ENCODE measurements at regions not wholly inside any gene's neighbourhood (a gene's known extent, or its start where the extent isn't known, plus 50 kb on each side); places are given as distances from the start of the nearest gene placed in this dataset.
"Not testable (repeated sequence)": the region's sequence is repeated elsewhere in the genome, so short reads cannot be mapped to it uniquely, and the experiment has no call there.

- intact Hi-C loops (cut with DNase I) = no loop called here
- no peak for ATAC-seq
- DNase-seq (ENCODE audit: missing footprints) = no peak
Measured at GRCh38 chr2:40665493-40666232, 213.8 kb upstream of the SLC8A1 start.

- ATAC-seq = no peak
- intact Hi-C loops (cut with DNase I) = no loop called here
- no peak for DNase-seq (ENCODE audit: missing footprints)
Measured at GRCh38 chr2:40666398-40666797, 214.5 kb upstream of the SLC8A1 start.

DNA sequence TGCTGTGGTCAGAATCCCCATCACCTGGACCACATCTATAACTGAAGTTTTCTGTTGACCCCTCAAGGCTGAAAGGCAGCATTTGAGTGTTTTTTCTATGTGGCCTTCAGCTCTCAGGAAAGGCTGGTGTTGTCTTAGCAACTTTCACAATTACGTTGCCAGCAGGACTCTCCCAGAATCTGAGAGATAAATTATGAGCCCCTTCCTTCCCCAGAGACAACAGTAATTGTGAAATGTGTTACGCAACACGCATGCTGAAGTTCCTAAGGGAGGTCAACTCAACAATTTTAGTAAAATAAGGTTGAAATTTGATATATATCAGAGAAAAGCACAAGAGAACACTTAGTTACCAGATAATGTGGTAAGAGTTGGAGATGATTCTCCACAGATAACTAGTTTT is 216.5 kb upstream of the SLC8A1 start:
- DNase-seq (ENCODE audit: missing footprints) = no peak
- intact Hi-C loops (cut with DNase I) = no loop called here
- ATAC-seq = peak; percentile 89

GRCh38 chr2:40676134-40676790 is 224.4 kb upstream of the SLC8A1 start:
- ATAC-seq; DNase-seq (ENCODE audit: missing footprints); intact Hi-C loops (cut with DNase I): not testable (repeated sequence)

DNA sequence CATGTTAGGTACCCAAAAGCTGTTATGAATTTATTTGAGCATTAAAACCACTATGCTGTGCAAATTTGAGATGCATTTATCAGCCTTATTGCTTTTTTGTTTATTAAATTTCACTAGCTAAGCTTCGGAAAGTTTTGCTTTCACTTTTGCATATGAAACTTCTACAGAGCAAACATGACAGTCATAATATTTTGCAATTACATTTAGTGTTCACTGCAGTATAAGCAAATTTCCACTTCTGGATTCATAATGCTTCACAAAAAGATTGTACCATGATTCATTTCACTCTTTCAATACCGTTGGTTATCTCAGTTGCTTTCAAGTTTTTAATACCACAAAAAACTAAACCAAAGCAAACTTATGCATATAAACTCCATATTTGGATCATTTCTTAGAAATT is 228.7 kb upstream of the SLC8A1 start:
- DNase-seq (ENCODE audit: missing footprints) = no peak
- ATAC-seq = no peak
- intact Hi-C loops (cut with DNase I) = no loop called here

DNA sequence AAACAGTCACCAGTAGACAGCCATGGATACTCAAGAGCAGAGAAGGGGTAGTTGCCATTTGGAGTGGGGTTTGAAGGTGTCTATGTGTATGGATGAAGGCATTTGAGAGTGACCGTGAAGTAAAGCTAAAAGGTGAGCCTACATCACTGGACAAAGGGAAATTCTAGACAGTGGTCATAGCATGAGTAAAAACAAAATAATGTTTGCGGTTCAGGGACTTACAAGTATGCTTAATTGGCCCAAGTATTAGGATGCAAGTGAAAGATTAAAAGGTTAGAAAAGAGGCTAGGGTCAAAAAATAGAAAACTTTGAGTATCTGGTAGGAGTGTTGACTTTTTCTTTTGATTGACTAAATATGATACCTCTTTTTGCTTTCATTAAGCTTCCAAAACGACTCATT is 238.1 kb upstream of the SLC8A1 start:
- intact Hi-C loops (cut with DNase I) = no loop called here
- DNase-seq (ENCODE audit: missing footprints) (no peak), ATAC-seq (no peak)

- no peak for DNase-seq (ENCODE audit: missing footprints)
- intact Hi-C loops (cut with DNase I) = no loop called here
- peak; percentile 26 for ATAC-seq
Measured at GRCh38 chr2:40690525-40690924, 238.6 kb upstream of the SLC8A1 start.

GRCh38 chr2:40700231-40700954 is 248.5 kb upstream of the SLC8A1 start:
- intact Hi-C loops (cut with DNase I) = no loop called here
- ATAC-seq = no peak
- no peak for DNase-seq (ENCODE audit: missing footprints)

DNA sequence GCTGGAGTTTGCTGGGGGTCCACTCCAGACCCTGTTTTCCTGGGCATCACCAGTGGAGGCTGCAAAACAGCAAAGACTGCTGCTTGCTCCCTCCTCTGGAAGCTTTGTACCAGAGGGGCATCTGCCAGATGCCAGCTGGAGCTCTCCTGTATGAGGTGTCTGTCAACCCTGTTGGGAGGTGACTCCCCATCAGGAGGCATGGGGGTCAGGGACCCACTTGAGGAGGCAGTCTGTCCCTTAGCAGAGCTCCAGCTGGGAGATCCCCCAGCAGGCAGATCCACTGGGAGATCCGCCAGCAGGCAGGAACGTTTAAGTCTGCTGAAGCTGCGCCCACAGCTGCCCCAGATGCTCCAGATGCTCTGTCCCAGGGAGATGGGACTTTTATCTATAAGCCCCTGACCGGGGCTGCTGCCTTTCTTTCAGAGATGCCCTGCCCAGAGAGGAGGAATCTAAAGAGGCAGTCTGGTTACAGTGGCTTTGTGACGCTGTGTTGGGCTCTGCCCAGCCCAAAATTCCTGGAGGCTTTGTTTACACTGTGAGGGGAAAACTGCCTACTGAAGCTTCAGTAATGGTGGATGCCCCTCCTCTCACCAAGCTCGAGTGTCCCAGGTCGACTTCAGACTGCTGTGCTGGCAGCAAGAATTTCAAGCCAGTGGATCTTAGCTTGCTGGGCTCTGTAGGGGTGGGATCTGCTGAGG is 260.5 kb upstream of the SLC8A1 start:
- DNase-seq (ENCODE audit: missing footprints); ATAC-seq; intact Hi-C loops (cut with DNase I): not testable (repeated sequence)

DNA sequence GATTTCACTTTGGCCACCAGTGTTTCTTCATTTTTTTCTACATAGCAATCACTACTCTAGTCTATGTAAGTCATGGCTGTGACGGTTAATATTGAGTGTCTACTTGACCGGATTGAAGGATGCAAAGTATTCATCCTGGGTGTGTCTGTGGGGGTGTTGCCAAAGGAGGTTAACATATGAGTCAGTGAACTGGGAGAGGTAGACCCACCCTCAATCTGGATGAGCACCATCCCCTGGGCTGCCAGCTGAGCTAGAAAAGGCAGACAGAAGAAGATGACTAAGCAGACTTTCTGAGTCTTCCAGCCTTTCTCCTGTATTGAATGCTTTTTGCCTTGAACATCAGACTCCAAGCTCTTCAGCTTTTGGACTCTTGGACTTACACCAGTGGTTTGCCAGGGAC is 265.0 kb upstream of the SLC8A1 start:
- ATAC-seq = no peak
- no peak for DNase-seq (ENCODE audit: missing footprints)
- intact Hi-C loops (cut with DNase I) = no loop called here

DNA sequence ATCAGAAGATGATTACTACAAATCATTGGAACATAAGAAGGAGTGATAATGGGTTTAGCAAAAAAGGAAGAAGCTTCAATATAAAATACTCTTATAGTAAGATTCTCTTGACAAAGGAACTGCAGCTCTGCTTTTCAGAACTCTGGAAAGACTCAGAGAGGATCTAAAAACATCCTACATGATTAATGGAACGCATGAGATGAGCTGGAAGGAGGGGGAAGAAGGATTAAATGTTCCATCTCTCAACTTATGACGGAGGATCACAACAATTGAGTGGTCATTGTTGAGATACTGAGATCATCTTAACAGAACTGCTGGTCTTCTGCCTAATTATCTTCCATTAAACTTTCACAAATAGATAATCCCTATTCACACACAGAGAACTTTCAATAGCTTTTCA is 267.5 kb upstream of the SLC8A1 start:
- DNase-seq (ENCODE audit: missing footprints) = no peak
- no peak for ATAC-seq
- intact Hi-C loops (cut with DNase I) = no loop called here

- no peak for ATAC-seq
- intact Hi-C loops (cut with DNase I) = no loop called here
- DNase-seq (ENCODE audit: missing footprints) = no peak
Measured at GRCh38 chr2:40721595-40721994, 269.7 kb upstream of the SLC8A1 start.

- no peak for ATAC-seq
- intact Hi-C loops (cut with DNase I) = no loop called here
- DNase-seq (ENCODE audit: missing footprints) = no peak
Measured at GRCh38 chr2:40723194-40723593, 271.3 kb upstream of the SLC8A1 start.

DNA sequence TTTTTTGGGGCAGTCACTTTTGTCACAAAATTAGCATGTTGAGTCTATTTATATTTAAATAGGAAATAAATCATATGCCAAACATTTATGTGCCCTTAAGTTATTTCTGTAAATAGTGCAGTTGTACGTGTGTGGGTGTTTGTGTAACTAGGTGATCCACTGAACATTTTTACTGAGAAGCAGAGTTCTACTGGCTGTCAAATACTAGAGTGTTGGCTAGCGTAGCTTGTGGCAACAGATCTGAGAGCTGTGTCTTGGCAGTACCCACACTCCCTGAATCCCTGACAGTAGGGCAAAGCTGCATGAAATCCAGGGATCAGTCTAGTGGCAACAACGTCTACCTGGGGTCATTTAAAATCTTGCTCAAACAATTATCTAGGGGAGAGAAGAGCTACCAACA is 273.1 kb upstream of the SLC8A1 start:
- DNase-seq (ENCODE audit: missing footprints) = no peak
- ATAC-seq = peak; percentile 85
- intact Hi-C loops (cut with DNase I) = no loop called here

DNA sequence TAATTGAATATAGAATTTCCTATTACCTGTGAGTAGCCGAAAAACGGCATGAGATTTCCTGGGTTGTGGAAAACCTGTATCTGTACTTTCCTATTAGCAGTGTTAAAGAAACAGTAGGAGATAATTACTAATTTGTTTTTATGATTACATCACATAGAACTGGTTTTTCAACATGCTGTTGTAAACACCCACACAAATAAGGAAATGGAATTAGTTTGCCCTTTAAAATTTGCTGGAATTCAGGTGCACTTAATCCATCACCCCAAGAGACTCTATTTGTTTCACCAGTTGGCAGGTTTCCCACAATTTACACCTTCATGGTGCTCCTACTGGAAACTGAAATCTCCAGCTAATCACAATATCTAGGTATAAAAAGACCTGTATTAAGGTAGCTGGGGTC is 274.1 kb upstream of the SLC8A1 start:
- intact Hi-C loops (cut with DNase I) = no loop called here
- no peak for DNase-seq (ENCODE audit: missing footprints)
- no peak for ATAC-seq

- ATAC-seq (no peak), DNase-seq (ENCODE audit: missing footprints) (no peak)
- intact Hi-C loops (cut with DNase I) = no loop called here
Measured at GRCh38 chr2:40734797-40735196, 282.9 kb upstream of the SLC8A1 start.

DNA sequence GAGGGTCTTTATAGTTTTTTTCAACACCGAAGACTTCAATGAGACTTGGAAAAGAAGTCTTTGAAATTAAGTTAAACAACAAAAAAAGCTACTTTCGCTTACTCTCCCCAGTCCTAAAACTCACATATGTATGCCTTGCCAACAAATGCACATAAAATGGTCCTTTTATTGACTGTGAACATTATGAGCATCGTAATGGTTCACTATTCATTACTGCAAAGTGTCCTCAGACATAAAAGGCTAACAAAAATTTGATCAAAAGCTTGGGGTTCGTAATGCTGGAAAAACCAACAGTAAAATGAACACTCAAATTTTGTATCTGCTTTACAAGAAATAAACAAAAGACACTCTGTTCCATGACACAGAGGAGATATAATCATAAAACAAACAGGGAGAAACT is 285.3 kb upstream of the SLC8A1 start:
- DNase-seq (ENCODE audit: missing footprints) (no peak), ATAC-seq (no peak)
- intact Hi-C loops (cut with DNase I) = no loop called here

DNA sequence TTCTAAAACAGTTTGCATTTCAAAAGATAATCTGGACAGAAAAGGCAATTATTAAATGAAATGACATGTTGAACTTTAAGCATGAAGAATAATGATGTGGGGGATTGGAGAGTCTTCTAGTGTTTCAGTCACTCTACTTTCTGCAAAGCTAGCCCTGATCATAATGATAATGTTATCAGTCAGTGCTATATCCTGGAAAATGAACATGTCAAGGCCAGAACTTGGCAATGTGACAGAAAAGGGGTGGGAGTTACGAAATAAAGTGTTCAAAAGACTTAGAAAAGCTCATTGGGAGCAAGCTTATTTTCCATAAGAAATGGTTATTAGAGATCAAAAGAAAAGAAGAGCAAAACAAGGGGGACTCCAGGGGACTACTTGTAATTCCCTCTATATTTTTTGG is 288.5 kb upstream of the SLC8A1 start:
- no peak for DNase-seq (ENCODE audit: missing footprints)
- intact Hi-C loops (cut with DNase I) = no loop called here
- no peak for ATAC-seq

GRCh38 chr2:40741532-40741931 is 289.6 kb upstream of the SLC8A1 start:
- intact Hi-C loops (cut with DNase I) = no loop called here
- ATAC-seq = no peak
- no peak for DNase-seq (ENCODE audit: missing footprints)

DNA sequence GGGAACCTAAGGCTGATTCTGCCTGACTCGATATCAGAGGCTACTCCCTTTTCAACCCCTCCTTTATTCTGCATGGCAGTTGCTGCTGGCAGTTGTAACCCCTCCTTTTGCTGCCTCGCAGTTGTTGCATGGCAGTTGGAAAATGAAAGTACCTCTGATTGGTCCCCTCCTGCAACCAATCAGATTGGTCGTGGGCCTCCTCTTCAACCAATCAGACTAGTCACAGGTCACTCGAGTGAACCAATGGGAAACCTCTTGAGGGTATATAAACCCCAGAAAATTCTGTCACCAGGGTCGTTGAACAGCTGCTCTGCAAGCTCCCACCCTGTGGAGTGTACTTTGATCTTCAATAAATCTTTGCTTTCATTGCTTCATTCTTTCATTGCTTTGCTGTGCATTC is 294.3 kb upstream of the SLC8A1 start:
- ATAC-seq = no peak
- no peak for DNase-seq (ENCODE audit: missing footprints)
- intact Hi-C loops (cut with DNase I) = no loop called here

Measured in Right ventricle myocardium inferior (tissue), 1 donor.